Right ventricle myocardium inferior (tissue), 1 donor: ENCODE measurements at regions not wholly inside any gene's neighbourhood (a gene's known extent, or its start where the extent isn't known, plus 50 kb on each side); places are given as distances from the start of the nearest gene placed in this dataset.
A peak's percentile ranks its signal among the peaks of the same experiment; 100 is the strongest.

Experiments
- ATAC-seq: fragments of 200-7000 bp; cut with Tn5 transposase; one replicate; pipeline ENCODE4 v1.9.1; 2020; ENCODE audit warnings: mild to moderate bottlenecking, moderate library complexity
- DNase-seq: peaks from one replicate; pipeline ENCODE4 v3.0.0; 2021; ENCODE audit errors: missing footprints
- intact Hi-C: fragments of 100-400 bp; cut with DNase I; formaldehyde crosslinking; loops from one replicate; pipeline ENCODE4 v1.11.0; 2022
- donor health status: DM: no; HTN: yes; CAD: no; lungs with severe emphysema.

DNA sequence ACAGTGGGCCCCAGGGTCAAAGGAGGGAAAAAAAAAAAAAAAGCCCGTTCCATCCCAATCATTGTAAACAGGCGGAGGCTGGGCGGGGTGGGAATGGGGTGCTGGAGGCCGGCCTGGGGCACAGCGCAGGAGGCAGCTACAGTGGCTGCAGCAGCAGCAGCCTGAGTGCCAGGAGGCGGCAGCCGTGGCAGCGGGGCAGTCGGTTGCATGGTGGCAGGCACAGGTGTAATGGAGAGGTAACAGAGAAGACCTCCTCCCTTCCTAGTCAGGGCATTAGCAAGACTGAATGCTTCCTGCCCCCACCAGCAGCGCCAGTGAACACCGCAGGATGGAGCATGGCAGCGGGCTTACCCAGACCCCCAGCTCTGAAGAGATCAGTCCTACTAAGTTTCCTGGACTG lies 279.1 kb upstream of the TTC14 start:
- intact Hi-C loops, result no loop called here
- peak; percentile 26 for DNase-seq
- no peak for ATAC-seq

GRCh38 chr3:180324791-180325190 lies 277.2 kb upstream of the TTC14 start:
- intact Hi-C loops, result no loop called here
- DNase-seq (peak; percentile 57), ATAC-seq (no peak)

DNA sequence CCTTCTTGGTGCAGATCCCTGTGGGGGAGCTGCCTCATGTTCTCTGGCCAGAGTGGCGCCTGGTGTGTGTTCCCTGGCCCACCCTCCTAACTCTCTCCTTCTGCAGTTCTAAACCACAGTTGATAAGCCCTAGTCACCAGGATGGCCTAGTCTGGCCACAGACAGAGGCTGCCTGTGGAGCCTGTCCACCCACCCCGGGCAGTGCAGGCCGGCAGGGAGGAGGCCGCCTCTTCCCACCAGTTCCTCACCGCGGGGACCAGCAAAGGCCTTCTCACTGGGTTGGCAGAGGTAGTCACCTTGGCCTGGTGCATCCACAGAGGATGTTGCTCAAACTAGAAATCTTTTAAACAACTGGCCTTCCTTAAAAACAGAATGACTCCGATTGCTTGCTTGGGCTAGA lies 276.4 kb upstream of the TTC14 start:
- intact Hi-C loops, result no loop called here
- ATAC-seq (no peak), DNase-seq (peak; percentile 40)

DNA sequence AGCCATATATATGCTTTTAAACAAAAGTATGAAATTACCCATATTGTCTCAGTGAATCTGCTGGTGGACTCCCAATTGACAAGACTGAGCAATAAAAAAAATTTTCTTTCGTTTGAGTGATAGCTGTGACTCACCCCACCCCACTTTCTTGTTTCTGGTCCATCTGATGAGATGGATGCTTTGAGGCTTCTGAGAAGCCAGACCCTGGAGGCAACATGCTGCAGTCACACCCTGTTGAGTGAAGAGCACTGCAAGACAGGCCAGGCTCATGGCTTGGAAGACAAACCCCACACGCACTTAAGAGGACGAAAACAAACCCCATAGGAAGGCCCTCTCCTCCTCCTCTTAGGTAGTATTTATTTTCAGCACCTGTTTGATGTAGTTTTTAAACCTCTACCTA lies 276.0 kb upstream of the TTC14 start:
- intact Hi-C loops, result no loop called here
- ATAC-seq, result no peak
- DNase-seq, result no peak

- intact Hi-C loops, result no loop called here
- DNase-seq, result no peak
- ATAC-seq, result no peak
These were observed 272.8 kb upstream of the TTC14 start for GRCh38 chr3:180329187-180329586.

DNA sequence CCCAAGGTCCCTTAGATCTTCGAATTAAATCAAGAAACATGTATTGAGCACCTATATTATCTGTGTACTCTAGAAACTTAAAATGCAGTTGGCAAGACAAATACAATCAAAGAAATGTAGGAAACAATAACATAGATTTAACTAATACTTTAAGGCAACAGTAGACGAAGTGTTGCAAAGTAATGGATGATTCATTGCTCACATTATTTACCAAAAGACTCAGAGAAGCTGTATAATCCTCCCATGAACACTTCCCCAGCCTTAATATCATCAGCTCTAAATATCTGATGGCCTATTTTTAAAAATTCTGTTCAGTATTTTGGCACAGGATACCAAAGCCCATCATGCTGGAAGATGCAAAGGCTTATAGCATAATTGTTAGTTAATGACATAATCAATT lies 272.1 kb upstream of the TTC14 start:
- DNase-seq (no peak), ATAC-seq (no peak)
- intact Hi-C loops, result no loop called here

- intact Hi-C loops, result no loop called here
- no peak for DNase-seq
- no peak for ATAC-seq
These were observed 271.5 kb upstream of the TTC14 start for GRCh38 chr3:180330440-180330839.

DNA sequence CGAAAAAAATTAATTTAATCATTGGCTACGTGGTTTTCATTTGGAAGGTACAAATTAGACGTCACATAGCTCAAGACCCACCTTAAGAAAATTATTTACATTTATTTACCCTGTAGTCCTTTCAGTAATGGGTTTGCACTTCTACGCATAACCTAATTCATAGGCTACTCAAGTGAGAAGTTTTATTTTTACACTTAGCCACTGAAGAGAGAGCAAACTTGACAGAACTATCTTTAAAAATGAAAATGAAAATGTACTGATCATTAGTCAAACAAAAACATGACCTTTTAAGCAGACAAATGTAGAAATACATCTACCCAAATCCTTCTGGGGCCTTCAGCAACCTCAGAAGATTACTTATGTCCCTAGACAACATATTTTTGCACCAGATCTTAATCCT lies 269.4 kb upstream of the TTC14 start:
- intact Hi-C loops, result no loop called here
- ATAC-seq, result no peak
- DNase-seq, result no peak

DNA sequence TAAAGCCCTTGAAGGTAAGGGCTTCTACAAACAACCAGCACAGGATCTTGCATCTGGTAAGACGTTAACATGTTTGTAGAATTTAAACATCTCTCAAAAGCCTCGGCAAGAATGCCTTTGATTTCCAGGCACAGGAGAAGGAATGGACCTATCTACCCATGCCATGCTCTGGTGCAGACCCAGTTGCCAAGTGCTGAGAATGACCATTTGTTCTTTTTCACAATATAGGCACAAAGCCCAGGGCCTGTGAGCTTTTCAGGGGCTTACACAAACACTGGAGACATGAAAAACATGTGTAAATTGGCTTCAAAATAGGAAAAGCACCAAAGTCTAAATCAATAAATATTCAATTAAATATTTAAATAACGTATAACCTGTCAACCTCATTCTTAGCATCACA lies 266.9 kb upstream of the TTC14 start:
- ATAC-seq (no peak), DNase-seq (no peak)
- intact Hi-C loops, result no loop called here

GRCh38 chr3:180340395-180340794 lies 261.6 kb upstream of the TTC14 start:
- no peak for ATAC-seq
- intact Hi-C loops, result no loop called here
- DNase-seq, result no peak

DNA sequence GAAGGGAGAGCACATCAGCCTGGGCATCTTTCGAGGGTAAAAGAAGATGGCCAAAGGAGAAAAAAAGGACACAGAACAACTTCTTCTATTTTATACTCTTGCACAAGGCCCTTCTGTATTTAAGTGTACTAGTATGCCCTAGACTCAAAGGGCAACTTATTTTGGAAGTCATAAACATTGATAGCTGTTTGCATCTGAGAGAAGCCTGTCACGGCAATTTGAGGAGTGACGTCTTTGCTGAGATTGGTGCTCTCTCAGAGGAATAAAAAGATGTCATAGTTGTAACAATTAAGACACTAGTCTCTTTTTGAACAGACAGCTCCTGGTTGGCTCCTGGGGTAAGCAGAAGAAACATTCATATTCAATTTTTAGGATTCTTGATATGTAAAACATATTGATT lies 260.4 kb upstream of the TTC14 start:
- DNase-seq, result no peak
- no peak for ATAC-seq
- intact Hi-C loops, result no loop called here

DNA sequence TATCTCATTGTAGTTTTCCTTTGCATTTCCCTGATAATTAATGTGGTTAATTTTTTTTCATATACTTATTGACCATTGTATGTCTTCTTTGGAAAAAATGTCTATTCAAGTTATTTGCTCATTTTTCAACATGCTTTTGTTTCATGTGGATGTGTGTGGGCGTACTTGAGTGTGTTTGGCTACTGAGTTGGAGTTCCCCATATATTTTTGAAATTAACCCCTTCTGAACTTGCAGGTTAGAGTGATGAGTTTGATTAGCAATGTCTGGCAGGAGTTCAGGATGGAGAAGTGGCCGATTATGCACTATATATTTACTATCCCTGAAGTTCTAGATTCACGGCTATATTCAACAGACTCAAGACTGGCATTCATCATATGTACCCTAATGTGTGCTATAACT lies 250.4 kb upstream of the TTC14 start:
- ATAC-seq (no peak), DNase-seq (no peak)
- intact Hi-C loops, result no loop called here

- ATAC-seq, result no peak
- DNase-seq, result no peak
- intact Hi-C loops, result no loop called here
These were observed 249.7 kb upstream of the TTC14 start for GRCh38 chr3:180352261-180352660.

DNA sequence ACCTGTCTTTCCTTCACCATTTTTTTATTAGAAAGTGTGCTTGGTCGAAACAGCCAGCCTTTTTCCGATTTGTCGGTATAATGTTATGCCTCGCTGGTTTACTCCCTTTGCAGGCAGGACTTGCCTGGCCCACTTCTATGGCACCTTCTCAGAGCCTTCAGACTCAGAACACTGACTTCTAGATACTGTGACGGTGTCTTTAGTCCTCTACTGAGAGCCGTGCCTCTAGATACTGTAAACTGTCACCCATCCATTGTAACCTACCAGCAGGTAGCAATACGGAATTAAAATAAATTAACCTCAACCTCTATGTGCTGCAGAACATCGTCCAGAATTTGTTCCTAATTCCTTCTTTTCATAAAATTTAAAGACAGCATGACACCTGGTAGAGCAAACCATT lies 247.7 kb upstream of the TTC14 start:
- no peak for DNase-seq
- intact Hi-C loops, result no loop called here
- ATAC-seq, result no peak

GRCh38 chr3:180358179-180358578 lies 243.8 kb upstream of the TTC14 start:
- DNase-seq, result no peak
- intact Hi-C loops, result no loop called here
- no peak for ATAC-seq

DNA sequence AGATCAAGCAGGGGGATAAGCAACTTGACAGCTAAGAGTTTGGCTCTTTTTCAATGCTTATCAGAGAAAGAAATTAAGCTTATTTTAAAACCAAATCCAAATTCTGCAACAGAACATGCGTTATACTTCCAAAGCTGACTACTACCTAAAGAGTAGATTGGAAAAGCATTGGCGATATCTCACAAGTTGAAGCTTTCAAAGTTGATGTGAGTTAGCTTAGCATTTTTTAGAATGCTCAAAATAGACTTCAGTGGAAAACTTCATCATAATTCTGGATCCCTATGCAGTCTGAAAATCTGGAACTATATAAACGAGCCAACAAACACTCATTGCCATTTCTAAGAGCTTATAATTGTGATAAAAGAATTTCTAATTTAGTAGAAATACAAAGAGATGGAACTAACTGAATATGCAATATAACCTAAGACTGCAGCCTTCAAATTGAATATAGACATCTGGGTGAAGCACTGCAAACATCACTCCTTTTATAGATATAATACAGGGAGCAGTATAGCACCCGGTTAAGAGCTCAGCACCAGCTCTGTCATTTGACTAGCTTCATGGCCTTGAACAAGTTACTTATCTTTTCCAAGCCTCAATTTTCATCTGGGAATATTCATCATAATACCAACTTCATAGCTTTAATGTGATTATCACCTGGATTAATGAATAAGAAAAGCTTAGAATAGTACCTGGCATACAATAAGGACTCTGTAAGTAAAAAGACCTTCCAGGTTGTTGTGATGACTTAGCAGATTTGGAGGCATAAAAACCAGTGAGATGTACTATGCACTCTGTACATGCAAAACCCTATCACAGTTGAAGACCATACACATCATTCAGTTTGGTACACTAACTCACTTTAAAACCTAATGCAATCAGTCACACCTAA lies 242.7 kb upstream of the TTC14 start:
- intact Hi-C loops, result no loop called here
- DNase-seq (no peak), ATAC-seq (no peak)

DNA sequence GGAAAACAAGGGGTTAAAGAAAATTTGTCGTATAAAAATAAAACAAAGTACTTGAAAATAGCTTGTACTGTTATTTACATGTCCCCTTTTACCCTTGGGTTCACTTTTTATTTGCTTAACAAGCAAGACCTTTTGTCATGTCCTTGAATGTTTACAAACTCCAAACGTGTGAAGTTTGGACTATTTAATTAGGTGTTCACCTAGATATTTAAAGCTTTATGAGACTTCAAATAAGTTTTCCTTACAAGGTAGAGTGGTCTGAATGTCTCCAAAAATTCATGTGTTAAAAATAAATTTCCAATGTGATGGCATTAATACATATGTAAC lies 242.0 kb upstream of the TTC14 start:
- intact Hi-C loops, result no loop called here
- ATAC-seq (no peak), DNase-seq (no peak)

- ATAC-seq (no peak), DNase-seq (no peak)
- intact Hi-C loops, result no loop called here
These were observed 239.9 kb upstream of the TTC14 start for GRCh38 chr3:180362081-180362480.

DNA sequence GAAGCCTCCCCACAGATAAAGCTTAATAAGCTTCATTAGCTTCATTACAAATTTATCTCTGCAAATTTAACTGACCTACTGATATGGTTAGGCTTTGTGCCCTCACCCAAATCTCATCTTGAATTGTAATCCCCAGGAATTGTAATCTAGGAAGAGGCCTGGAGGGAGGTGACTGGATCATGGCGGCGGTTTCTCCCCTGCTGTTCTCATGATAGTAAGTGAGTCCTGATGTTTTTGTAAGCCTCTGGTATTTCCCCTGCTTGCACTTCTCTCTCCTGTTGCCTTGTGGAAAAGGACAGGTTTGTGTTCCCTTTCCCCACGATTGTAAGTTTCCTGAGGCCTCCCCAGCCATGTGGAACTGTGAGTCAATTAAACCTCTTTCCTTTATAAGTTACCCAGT lies 226.1 kb upstream of the TTC14 start:
- ATAC-seq (no peak), DNase-seq (no peak)
- intact Hi-C loops, result no loop called here

DNA sequence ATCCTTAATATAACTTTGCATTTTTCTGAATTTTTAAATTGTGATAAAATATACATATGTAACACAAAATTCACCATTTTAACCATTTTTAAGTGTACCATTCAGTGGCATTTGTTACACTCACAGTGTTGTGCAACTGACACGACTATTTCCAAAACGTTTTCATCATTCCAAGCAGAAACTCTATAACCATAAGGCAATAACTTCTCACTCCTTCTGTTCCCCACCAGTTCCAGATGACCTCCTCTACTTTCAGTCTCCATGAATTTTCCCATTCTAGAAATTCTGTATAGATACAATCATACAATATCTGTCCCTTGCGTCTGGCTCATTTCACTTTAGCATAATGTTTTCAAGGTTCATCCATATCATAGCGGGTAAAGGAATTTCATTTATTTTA lies 223.5 kb upstream of the TTC14 start:
- DNase-seq, result no peak
- intact Hi-C loops, result no loop called here
- no peak for ATAC-seq

DNA sequence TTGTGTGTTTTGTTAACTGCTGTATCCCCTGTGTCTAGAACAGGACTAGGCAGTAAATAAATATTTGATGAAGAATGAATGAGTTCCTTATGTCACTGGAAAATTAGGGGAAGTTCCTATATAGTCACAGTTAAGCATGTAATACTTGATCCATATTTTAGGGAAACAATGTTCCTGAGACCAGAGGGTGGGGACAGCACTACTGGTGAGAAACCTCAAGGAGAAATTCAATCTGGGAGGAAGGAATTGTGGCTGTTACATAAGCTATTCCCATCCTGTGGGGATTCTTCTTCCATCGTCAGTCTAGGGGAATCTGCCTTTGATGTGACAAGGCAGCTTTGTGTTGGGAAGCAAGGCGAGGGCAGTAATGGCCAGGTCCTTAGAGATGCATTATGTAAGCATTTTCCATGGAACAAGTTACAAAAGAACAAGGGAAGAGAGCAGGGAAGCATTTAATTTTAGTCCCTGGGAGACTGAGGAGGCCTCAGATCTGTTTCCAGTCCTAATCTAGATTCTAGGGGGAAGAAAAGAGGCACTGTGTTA lies 219.3 kb upstream of the TTC14 start:
- no peak for DNase-seq
- intact Hi-C loops, result no loop called here
- no peak for ATAC-seq
